Spleen (tissue), 11 donors: ENCODE measurements at regions not wholly inside any gene's neighbourhood (a gene's known extent, or its start where the extent isn't known, plus 50 kb on each side); places are given as distances from the start of the nearest gene placed in this dataset.

ENCODE experiments used
- DNase-seq: peaks from one replicate; pipeline ENCODE4 v3.0.0-alpha.2; 2020
- H3K27ac ChIP-seq, 8 donors: fragments of 200-600 bp; sonication (generic) in 7 of 8; 1 replicate in 4 of 8; 2 replicates in 4 of 8; pipeline versions ENCODE4 v1.5.0 to v1.8.0; 2016 to 2021; ENCODE audit warnings: inconsistent platforms in 4 of 8, mild to moderate bottlenecking in 4 of 8, moderate library complexity in 1 of 8
- H3K27me3 ChIP-seq, 7 donors: fragments of 200-600 bp; sonication (generic) in 6 of 7; replicated peaks in 1 of 7; 1 replicate in 4 of 7; 2 replicates in 3 of 7; pipeline versions ENCODE4 v1.5.0 to v1.8.0; 2016 to 2021; ENCODE audit warnings: inconsistent platforms in 3 of 7, mild to moderate bottlenecking in 1 of 7
- H3K36me3 ChIP-seq, 6 donors: fragments of 200-600 bp; sonication (generic) in 5 of 6; 1 replicate in 4 of 6; 2 replicates in 2 of 6; pipeline versions ENCODE4 v1.5.0 to v1.8.0; 2016 to 2021; ENCODE audit warnings: inconsistent platforms in 2 of 6
- H3K4me1 ChIP-seq, 6 donors: fragments of 200-600 bp; sonication (generic) in 5 of 6; 1 replicate in 3 of 6; 2 replicates in 3 of 6; pipeline versions ENCODE4 v1.5.0 to v1.8.0; 2016 to 2021; ENCODE audit warnings: inconsistent platforms in 3 of 6
- H3K4me3 ChIP-seq, 8 donors: fragments of 200-600 bp; sonication (generic) in 7 of 8; 1 replicate in 4 of 8; 2 replicates in 4 of 8; pipeline versions ENCODE4 v1.5.0 to v1.8.0; 2016 to 2021; ENCODE audit warnings: inconsistent platforms in 4 of 8, mild to moderate bottlenecking in 4 of 8, moderate library complexity in 2 of 8
- H3K9me3 ChIP-seq, 8 donors: fragments of 200-600 bp; sonication (generic) in 7 of 8; 1 replicate in 4 of 8; 2 replicates in 4 of 8; pipeline versions ENCODE4 v1.5.0 to v1.8.0; 2016 to 2021; ENCODE audit warnings: inconsistent platforms in 4 of 8
- CTCF ChIP-seq, 11 experiments: fragments of 200-600 bp in 7 of 11; fragments of 450-650 bp in 4 of 11; sonication (generic) in 4 of 11; IDR thresholded peaks in 8 of 11; conservative IDR thresholded peaks in 3 of 11; 1 replicate in 7 of 11; 2 replicates in 4 of 11; pipeline versions ENCODE4 v1.4.0 to v1.8.0; 2016 to 2021; ENCODE audit warnings: antibody characterized with exemption in 11 of 11, inconsistent platforms in 4 of 11, mild to moderate bottlenecking in 1 of 11
- POLR2A ChIP-seq, 3 donors: fragments of 450-650 bp; IDR thresholded peaks; one replicate each; pipeline ENCODE4 v1.5.1; 2017; ENCODE audit warnings: antibody characterized with exemption in 3 of 3, mild to moderate bottlenecking in 1 of 3
- POLR2AphosphoS5 ChIP-seq, 3 donors: sonication (generic); formaldehyde crosslinking; IDR thresholded peaks; one replicate each; pipeline ENCODE4 v1.5.1; 2017; ENCODE audit warnings: antibody characterized with exemption in 3 of 3
- WGBS, 5 donors: extraction: QIAGEN DNeasy Blood & Tissue Kit in 3 of 5; methylation state at CpG; one replicate each; pipeline versions ENCODE4 v1.1.5 to v1.1.7; 2013 to 2018; 5-methylcytosine and 5-hydroxymethylcytosine counted together
- intact Hi-C: fragments of 100-400 bp; cut with DNase I; formaldehyde crosslinking; loops from one replicate; pipeline ENCODE4 v1.15.0; 2023; ENCODE audit warnings: low total_unique reads
- donor health status: healthy with polysubstance abuse.
- donor health status: DM: no; HTN: no; CAD: no; lungs with moderate emphysema.
- donor health status: DM: no; HTN: no; CAD: no.
- donor health status: Bipolar disorder and iron deficiency.
- donor health status: healthy.
- donor health status: DM: no; HTN: no; CAD: no.
- donor health status: DM: yes; HTN: yes; CAD: no.

GRCh38 chr14:29078810-29079522, 312.4 kb downstream of the FOXG1 start:
- TF ChIP-seq POLR2AphosphoS5 (IDR thresholded peaks at IDR 0.05) (no peak), CTCF (IDR thresholded peaks at IDR 0.05 in 8 of 11, conservative IDR thresholded peaks at IDR 0.05 in 3 of 11) (no peak), POLR2A (IDR thresholded peaks at IDR 0.05) (no peak)
- no peaks in the 10 kb centered on the region for H3K9me3 ChIP-seq
- H3K4me1 ChIP-seq = no peaks in the 10 kb centered on the region
- H3K27ac ChIP-seq = no peak overlapping the region
- H3K4me3 ChIP-seq = no peak overlapping the region
- 83 to 89% (median 88%) methylated on average over 3 of the region's 3 CpGs for WGBS, 5 donors
- H3K27me3 ChIP-seq = no peaks in the 10 kb centered on the region
- intact Hi-C loops = no loop called here
- no peak for DNase-seq
- no peaks in the 10 kb centered on the region for H3K36me3 ChIP-seq

- H3K36me3 ChIP-seq = no peaks in the 10 kb centered on the region
- no peak overlapping the region for H3K27ac ChIP-seq
- no peak overlapping the region for H3K4me3 ChIP-seq
- intact Hi-C loops = no loop called here
- no peak for DNase-seq
- TF ChIP-seq CTCF (IDR thresholded peaks at IDR 0.05 in 8 of 11, conservative IDR thresholded peaks at IDR 0.05 in 3 of 11) = peak in 1 of 11 experiments; percentile 9
- TF ChIP-seq POLR2AphosphoS5 (IDR thresholded peaks at IDR 0.05) = no peak
- no peak for TF ChIP-seq POLR2A (IDR thresholded peaks at IDR 0.05)
- H3K27me3 ChIP-seq = no peaks in the 10 kb centered on the region
- no peaks in the 10 kb centered on the region for H3K4me1 ChIP-seq
- H3K9me3 ChIP-seq = peaks cover 0 to 11% (median 3%) of the 10 kb centered on the region in 8 donors
- 13 to 35% (median 19%) methylated on average over 3 of the region's 3 CpGs for WGBS, 5 donors
Measured at GRCh38 chr14:29085546-29085945, 319.0 kb downstream of the FOXG1 start.

GRCh38 chr14:29089849-29090248, 323.3 kb downstream of the FOXG1 start:
- Histone ChIP-seq H3K4me3 (no peak overlapping the region), H3K36me3 (no peaks in the 10 kb centered on the region), H3K4me1 (no peaks in the 10 kb centered on the region), H3K27me3 (no peaks in the 10 kb centered on the region), H3K9me3 (peaks cover 0 to 11% (median 3%) of the 10 kb centered on the region in 8 donors), H3K27ac (no peak overlapping the region)
- DNase-seq = no peak
- intact Hi-C loops = no loop called here
- TF ChIP-seq CTCF (IDR thresholded peaks at IDR 0.05 in 8 of 11, conservative IDR thresholded peaks at IDR 0.05 in 3 of 11) (no peak), POLR2AphosphoS5 (IDR thresholded peaks at IDR 0.05) (no peak), POLR2A (IDR thresholded peaks at IDR 0.05) (no peak)
- WGBS, 5 donors = 16 to 33% (median 19%) methylated on average over 1 of the region's 1 CpG

- Histone ChIP-seq H3K4me1 (no peaks in the 10 kb centered on the region), H3K4me3 (no peak overlapping the region), H3K27me3 (no peaks in the 10 kb centered on the region), H3K9me3 (peaks cover 0 to 11% (median 3%) of the 10 kb centered on the region in 8 donors), H3K27ac (no peak overlapping the region), H3K36me3 (no peaks in the 10 kb centered on the region)
- no peak for DNase-seq
- WGBS, 5 donors = 67 to 79% (median 70%) methylated on average over 4 of the region's 4 CpGs
- no peak for TF ChIP-seq POLR2A (IDR thresholded peaks at IDR 0.05)
- TF ChIP-seq POLR2AphosphoS5 (IDR thresholded peaks at IDR 0.05) = no peak
- no peak for TF ChIP-seq CTCF (IDR thresholded peaks at IDR 0.05 in 8 of 11, conservative IDR thresholded peaks at IDR 0.05 in 3 of 11)
- intact Hi-C loops = no loop called here
Measured at GRCh38 chr14:29092121-29092520, 325.5 kb downstream of the FOXG1 start.
